Activated CD4-positive, alpha-beta T cell treated with anti-CD3 and anti-CD28 coated beads for 48 hours (primary cell): ENCODE measurements at regions not wholly inside any gene's neighbourhood (a gene's known extent, or its start where the extent isn't known, plus 50 kb on each side); places are given as distances from the start of the nearest gene placed in this dataset.

Source experiments
- DNase-seq: peaks from one replicate; pipeline ENCODE4 v3.0.0-alpha.2; 2020

GRCh38 chr7:46322937-46323336 is 401.9 kb upstream of the IGFBP3 start:
- DNase-seq = no peak

- DNase-seq = no peak
Measured at GRCh38 chr7:46321556-46322205, 400.6 kb upstream of the IGFBP3 start.

GRCh38 chr7:46320956-46321355 is 399.9 kb upstream of the IGFBP3 start:
- no peak for DNase-seq

- DNase-seq = no peak
Measured at GRCh38 chr7:46319841-46320240, 398.8 kb upstream of the IGFBP3 start.

- no peak for DNase-seq
Measured at GRCh38 chr7:46318276-46318675, 397.2 kb upstream of the IGFBP3 start.

GRCh38 chr7:46317256-46317655 is 396.2 kb upstream of the IGFBP3 start:
- no peak for DNase-seq

GRCh38 chr7:46315891-46316290 is 394.8 kb upstream of the IGFBP3 start:
- no peak for DNase-seq

- DNase-seq = no peak
Measured at GRCh38 chr7:46301677-46302076, 380.6 kb upstream of the IGFBP3 start.

- no peak for DNase-seq
Measured at GRCh38 chr7:46297515-46297914, 376.4 kb upstream of the IGFBP3 start.

- DNase-seq = no peak
Measured at GRCh38 chr7:46296526-46296925, 375.5 kb upstream of the IGFBP3 start.

GRCh38 chr7:46294381-46294780 is 373.3 kb upstream of the IGFBP3 start:
- DNase-seq = no peak

- DNase-seq = no peak
Measured at GRCh38 chr7:46292741-46293140, 371.7 kb upstream of the IGFBP3 start.

GRCh38 chr7:46291601-46292150 is 370.6 kb upstream of the IGFBP3 start:
- DNase-seq = no peak

- DNase-seq = no peak
Measured at GRCh38 chr7:46291050-46291438, 370.0 kb upstream of the IGFBP3 start.

- no peak for DNase-seq
Measured at GRCh38 chr7:46290374-46291049, 369.4 kb upstream of the IGFBP3 start.

GRCh38 chr7:46288861-46289260 is 367.8 kb upstream of the IGFBP3 start:
- DNase-seq = no peak

- DNase-seq = no peak
Measured at GRCh38 chr7:46288010-46288409, 366.9 kb upstream of the IGFBP3 start.

GRCh38 chr7:46286957-46287356 is 365.9 kb upstream of the IGFBP3 start:
- DNase-seq = no peak

GRCh38 chr7:46286356-46286755 is 365.3 kb upstream of the IGFBP3 start:
- no peak for DNase-seq

GRCh38 chr7:46285878-46286277 is 364.8 kb upstream of the IGFBP3 start:
- no peak for DNase-seq

- no peak for DNase-seq
Measured at GRCh38 chr7:46283852-46284251, 362.8 kb upstream of the IGFBP3 start.

- DNase-seq = no peak
Measured at GRCh38 chr7:46282155-46282554, 361.1 kb upstream of the IGFBP3 start.

GRCh38 chr7:46281071-46281470 is 360.0 kb upstream of the IGFBP3 start:
- no peak for DNase-seq

GRCh38 chr7:46279290-46279689 is 358.2 kb upstream of the IGFBP3 start:
- no peak for DNase-seq

- no peak for DNase-seq
Measured at GRCh38 chr7:46264646-46265045, 343.6 kb upstream of the IGFBP3 start.
